ENCODE measurements at regions not wholly inside any gene's neighbourhood (a gene's known extent, or its start where the extent isn't known, plus 50 kb on each side); places are given as distances from the start of the nearest gene placed in this dataset.

DNA sequence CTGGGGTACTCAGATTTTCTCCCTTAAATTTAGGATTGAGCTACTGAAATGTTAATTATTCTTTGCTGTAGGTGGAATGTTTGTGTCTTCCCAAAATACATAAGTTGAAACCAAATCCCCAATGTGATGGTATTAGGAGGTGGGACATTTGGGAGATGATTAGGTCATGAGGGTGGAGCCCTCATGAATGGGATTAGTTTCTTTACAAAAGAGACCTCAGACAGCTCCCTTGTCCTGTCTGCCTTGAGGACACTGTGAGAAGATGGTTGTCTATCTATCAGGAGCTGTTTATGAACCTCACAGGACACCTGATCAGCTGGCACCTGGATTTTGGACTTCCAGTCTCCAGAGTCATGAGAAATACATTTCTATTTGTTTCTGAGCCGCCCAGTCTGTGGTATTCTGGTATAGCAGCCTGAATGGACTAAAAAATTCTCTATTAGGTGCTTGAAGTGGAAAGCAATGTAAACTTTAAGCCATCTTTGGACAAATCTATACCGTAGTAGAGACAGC, 99.2 kb upstream of the UXS1 start:
- TF ChIP-seq CTCF (IDR thresholded peaks at IDR 0.05; ENCODE audit: unreplicated experiment), result no peak
- no peak overlapping the region for H3K4me3 Mint-ChIP-seq (ENCODE audit: unreplicated experiment)
- POLR2A ChIA-PET, result no interaction called here
- BruUV-seq (replicated peaks), result no TSS peak
- CTCF ChIA-PET, result no interaction called here
- H3K9me3 Mint-ChIP-seq (ENCODE audit: unreplicated experiment), result no peaks in the 10 kb centered on the region
- H3K27ac Mint-ChIP-seq (ENCODE audit: low read depth, unreplicated experiment), result no peak overlapping the region
- no peak for DNase-seq (ENCODE audit: unreplicated experiment)
- no peaks in the 10 kb centered on the region for H3K36me3 Mint-ChIP-seq (ENCODE audit: insufficient read depth, unreplicated experiment)
- H3K4me1 Mint-ChIP-seq (ENCODE audit: insufficient read depth, unreplicated experiment), result no peaks in the 10 kb centered on the region
- intact Hi-C loops (cut with micrococcal nuclease), result no loop called here
- H3K27me3 Mint-ChIP-seq (ENCODE audit: insufficient read depth, unreplicated experiment), result no peaks in the 10 kb centered on the region

DNA sequence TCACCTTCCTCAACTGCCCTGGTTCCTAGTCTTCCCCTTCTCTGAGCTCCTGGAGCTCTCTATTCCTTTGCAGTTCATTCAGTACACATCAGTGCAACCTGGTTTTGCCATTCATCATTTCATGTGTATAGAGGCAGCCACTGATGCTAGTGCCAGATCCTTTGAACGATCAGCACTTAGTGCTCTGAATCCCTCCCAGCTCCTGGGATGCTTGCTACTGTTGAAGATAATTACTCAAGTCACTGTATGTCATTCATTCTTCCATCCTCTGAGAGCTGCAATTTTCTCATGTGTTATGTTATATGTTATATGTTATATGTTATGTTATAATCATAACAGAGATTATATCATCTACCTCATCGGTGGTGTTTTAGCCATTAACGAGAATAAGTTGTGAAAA, 98.5 kb upstream of the UXS1 start:
- H3K4me1 Mint-ChIP-seq (ENCODE audit: insufficient read depth, unreplicated experiment), result no peaks in the 10 kb centered on the region
- no peak for DNase-seq (ENCODE audit: unreplicated experiment)
- intact Hi-C loops (cut with micrococcal nuclease), result no loop called here
- no peaks in the 10 kb centered on the region for H3K36me3 Mint-ChIP-seq (ENCODE audit: insufficient read depth, unreplicated experiment)
- CTCF ChIA-PET, result no interaction called here
- H3K27me3 Mint-ChIP-seq (ENCODE audit: insufficient read depth, unreplicated experiment), result no peaks in the 10 kb centered on the region
- POLR2A ChIA-PET, result interaction anchor here (0.6 kb wide), 1 partner anchor 37 kb away, joined by 3 read pairs; no protein-coding TSS in a partner anchor
- no peak overlapping the region for H3K27ac Mint-ChIP-seq (ENCODE audit: low read depth, unreplicated experiment)
- H3K9me3 Mint-ChIP-seq (ENCODE audit: unreplicated experiment), result no peaks in the 10 kb centered on the region
- no peak overlapping the region for H3K4me3 Mint-ChIP-seq (ENCODE audit: unreplicated experiment)
- no TSS peak for BruUV-seq (replicated peaks)
- no peak for TF ChIP-seq CTCF (IDR thresholded peaks at IDR 0.05; ENCODE audit: unreplicated experiment)

- no peak for DNase-seq (ENCODE audit: unreplicated experiment)
- no TSS peak for BruUV-seq (replicated peaks)
- Mint-ChIP-seq H3K4me3 (ENCODE audit: unreplicated experiment) (no peak overlapping the region), H3K4me1 (ENCODE audit: insufficient read depth, unreplicated experiment) (no peaks in the 10 kb centered on the region), H3K9me3 (ENCODE audit: unreplicated experiment) (no peaks in the 10 kb centered on the region), H3K36me3 (ENCODE audit: insufficient read depth, unreplicated experiment) (no peaks in the 10 kb centered on the region), H3K27me3 (ENCODE audit: insufficient read depth, unreplicated experiment) (peaks cover 12% of the 10 kb centered on the region), H3K27ac (ENCODE audit: low read depth, unreplicated experiment) (no peak overlapping the region)
- no peak for TF ChIP-seq CTCF (IDR thresholded peaks at IDR 0.05; ENCODE audit: unreplicated experiment)
- CTCF ChIA-PET, result no interaction called here
- intact Hi-C loops (cut with micrococcal nuclease), result no loop called here
- POLR2A ChIA-PET, result no interaction called here
Measured at GRCh38 chr2:106288873-106289272, 94.8 kb upstream of the UXS1 start.

- TF ChIP-seq CTCF (IDR thresholded peaks at IDR 0.05; ENCODE audit: unreplicated experiment), result no peak
- Mint-ChIP-seq H3K36me3 (ENCODE audit: insufficient read depth, unreplicated experiment) (no peaks in the 10 kb centered on the region), H3K27me3 (ENCODE audit: insufficient read depth, unreplicated experiment) (peaks cover 27% of the 10 kb centered on the region), H3K9me3 (ENCODE audit: unreplicated experiment) (no peaks in the 10 kb centered on the region), H3K27ac (ENCODE audit: low read depth, unreplicated experiment) (no peak overlapping the region), H3K4me3 (ENCODE audit: unreplicated experiment) (no peak overlapping the region), H3K4me1 (ENCODE audit: insufficient read depth, unreplicated experiment) (no peaks in the 10 kb centered on the region)
- BruUV-seq (replicated peaks), result no TSS peak
- CTCF ChIA-PET, result interaction anchor here (0.6 kb wide), 1 partner anchor 87 kb away, joined by 3 read pairs; no protein-coding TSS in a partner anchor
- no peak for DNase-seq (ENCODE audit: unreplicated experiment)
- POLR2A ChIA-PET, result no interaction called here
- intact Hi-C loops (cut with micrococcal nuclease), result no loop called here
Measured at GRCh38 chr2:106285237-106285829, 91.2 kb upstream of the UXS1 start.
